ENCODE measurements at regions not wholly inside any gene's neighbourhood (a gene's known extent, or its start where the extent isn't known, plus 50 kb on each side); places are given as distances from the start of the nearest gene placed in this dataset.
A peak's percentile ranks its signal among the peaks of the same experiment; 100 is the strongest.

- TF ChIP-seq, protein P1, sequence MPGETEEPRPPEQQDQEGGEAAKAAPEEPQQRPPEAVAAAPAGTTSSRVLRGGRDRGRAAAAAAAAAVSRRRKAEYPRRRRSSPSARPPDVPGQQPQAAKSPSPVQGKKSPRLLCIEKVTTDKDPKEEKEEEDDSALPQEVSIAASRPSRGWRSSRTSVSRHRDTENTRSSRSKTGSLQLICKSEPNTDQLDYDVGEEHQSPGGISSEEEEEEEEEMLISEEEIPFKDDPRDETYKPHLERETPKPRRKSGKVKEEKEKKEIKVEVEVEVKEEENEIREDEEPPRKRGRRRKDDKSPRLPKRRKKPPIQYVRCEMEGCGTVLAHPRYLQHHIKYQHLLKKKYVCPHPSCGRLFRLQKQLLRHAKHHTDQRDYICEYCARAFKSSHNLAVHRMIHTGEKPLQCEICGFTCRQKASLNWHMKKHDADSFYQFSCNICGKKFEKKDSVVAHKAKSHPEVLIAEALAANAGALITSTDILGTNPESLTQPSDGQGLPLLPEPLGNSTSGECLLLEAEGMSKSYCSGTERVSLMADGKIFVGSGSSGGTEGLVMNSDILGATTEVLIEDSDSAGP (CRISPR knock-in tag; IDR thresholded peaks at IDR 0.05), result peak; percentile 38; the same call in 1 of the 2 replicates
- no peak for TF ChIP-seq THAP7 (CRISPR knock-in tag; IDR thresholded peaks at IDR 0.05)
- no peak for TF ChIP-seq MTA3 (IDR thresholded peaks at IDR 0.05; ENCODE audit: borderline replicate concordance)
- 0 out of 2 replicates have a peak, but pooled peaks have one; percentile 1 for TF ChIP-seq CHD2 (IDR thresholded peaks at IDR 0.05; ENCODE audit: low read depth, low read length)
- TF ChIP-seq, protein P2, sequence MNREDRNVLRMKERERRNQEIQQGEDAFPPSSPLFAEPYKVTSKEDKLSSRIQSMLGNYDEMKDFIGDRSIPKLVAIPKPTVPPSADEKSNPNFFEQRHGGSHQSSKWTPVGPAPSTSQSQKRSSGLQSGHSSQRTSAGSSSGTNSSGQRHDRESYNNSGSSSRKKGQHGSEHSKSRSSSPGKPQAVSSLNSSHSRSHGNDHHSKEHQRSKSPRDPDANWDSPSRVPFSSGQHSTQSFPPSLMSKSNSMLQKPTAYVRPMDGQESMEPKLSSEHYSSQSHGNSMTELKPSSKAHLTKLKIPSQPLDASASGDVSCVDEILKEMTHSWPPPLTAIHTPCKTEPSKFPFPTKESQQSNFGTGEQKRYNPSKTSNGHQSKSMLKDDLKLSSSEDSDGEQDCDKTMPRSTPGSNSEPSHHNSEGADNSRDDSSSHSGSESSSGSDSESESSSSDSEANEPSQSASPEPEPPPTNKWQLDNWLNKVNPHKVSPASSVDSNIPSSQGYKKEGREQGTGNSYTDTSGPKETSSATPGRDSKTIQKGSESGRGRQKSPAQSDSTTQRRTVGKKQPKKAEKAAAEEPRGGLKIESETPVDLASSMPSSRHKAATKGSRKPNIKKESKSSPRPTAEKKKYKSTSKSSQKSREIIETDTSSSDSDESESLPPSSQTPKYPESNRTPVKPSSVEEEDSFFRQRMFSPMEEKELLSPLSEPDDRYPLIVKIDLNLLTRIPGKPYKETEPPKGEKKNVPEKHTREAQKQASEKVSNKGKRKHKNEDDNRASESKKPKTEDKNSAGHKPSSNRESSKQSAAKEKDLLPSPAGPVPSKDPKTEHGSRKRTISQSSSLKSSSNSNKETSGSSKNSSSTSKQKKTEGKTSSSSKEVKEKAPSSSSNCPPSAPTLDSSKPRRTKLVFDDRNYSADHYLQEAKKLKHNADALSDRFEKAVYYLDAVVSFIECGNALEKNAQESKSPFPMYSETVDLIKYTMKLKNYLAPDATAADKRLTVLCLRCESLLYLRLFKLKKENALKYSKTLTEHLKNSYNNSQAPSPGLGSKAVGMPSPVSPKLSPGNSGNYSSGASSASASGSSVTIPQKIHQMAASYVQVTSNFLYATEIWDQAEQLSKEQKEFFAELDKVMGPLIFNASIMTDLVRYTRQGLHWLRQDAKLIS (CRISPR knock-in tag; IDR thresholded peaks at IDR 0.05), result 0 out of 2 replicates have a peak, but pooled peaks have one; percentile 24
- TF ChIP-seq NFIC (IDR thresholded peaks at IDR 0.05), result peak; percentile 37; the same call in 1 of the 2 replicates
- no peak for TF ChIP-seq ZNF79 (CRISPR knock-in tag; IDR thresholded peaks at IDR 0.05; ENCODE audit: low read depth)
- TF ChIP-seq HINFP (tag; conservative IDR thresholded peaks at IDR 0.05; ENCODE audit: low read depth), result 0 out of 2 replicates have a peak, but pooled peaks have one; percentile 3
- TF ChIP-seq, protein P3, sequence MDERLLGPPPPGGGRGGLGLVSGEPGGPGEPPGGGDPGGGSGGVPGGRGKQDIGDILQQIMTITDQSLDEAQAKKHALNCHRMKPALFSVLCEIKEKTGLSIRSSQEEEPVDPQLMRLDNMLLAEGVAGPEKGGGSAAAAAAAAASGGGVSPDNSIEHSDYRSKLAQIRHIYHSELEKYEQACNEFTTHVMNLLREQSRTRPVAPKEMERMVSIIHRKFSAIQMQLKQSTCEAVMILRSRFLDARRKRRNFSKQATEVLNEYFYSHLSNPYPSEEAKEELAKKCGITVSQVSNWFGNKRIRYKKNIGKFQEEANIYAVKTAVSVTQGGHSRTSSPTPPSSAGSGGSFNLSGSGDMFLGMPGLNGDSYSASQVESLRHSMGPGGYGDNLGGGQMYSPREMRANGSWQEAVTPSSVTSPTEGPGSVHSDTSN (CRISPR knock-in tag; IDR thresholded peaks at IDR 0.05; ENCODE audit: low read depth), result no peak
- TF ChIP-seq, protein P3 (tag; conservative IDR thresholded peaks at IDR 0.05; ENCODE audit: low read depth), result no peak
- TF ChIP-seq HEY1 (CRISPR knock-in tag; IDR thresholded peaks at IDR 0.05; ENCODE audit: borderline replicate concordance), result 0 out of 2 replicates have a peak, but pooled peaks have one; percentile 11
- peak; percentile 40; the same call in 1 of the 2 replicates for TF ChIP-seq ELF1 (tag; IDR thresholded peaks at IDR 0.05)
- no peak for TF ChIP-seq EWSR1 (IDR thresholded peaks at IDR 0.05; ENCODE audit: borderline replicate concordance, low read depth, partially characterized antibody)
- no peak for TF ChIP-seq PHTF2 (CRISPR knock-in tag; IDR thresholded peaks at IDR 0.05)
- TF ChIP-seq ZFP36 (IDR thresholded peaks at IDR 0.05; ENCODE audit: low read depth, low read length, partially characterized antibody), result no peak
Measured at GRCh38 chr6:6711832-6712448, 123.4 kb downstream of the LY86 start (continued).

Measured in K562 (cell line).